ENCODE measurements at regions not wholly inside any gene's neighbourhood (a gene's known extent, or its start where the extent isn't known, plus 50 kb on each side); places are given as distances from the start of the nearest gene placed in this dataset.
A peak's percentile ranks its signal among the peaks of the same experiment; 100 is the strongest.
"Not testable (repeated sequence)": the region's sequence is repeated elsewhere in the genome, so short reads cannot be mapped to it uniquely, and the experiment has no call there.

- DNase-seq (ENCODE audit: low spot score), result not testable (repeated sequence)
Observed at GRCh38 chr7:55743454-55743717, 119.2 kb downstream of the SEPTIN14 start.

DNA sequence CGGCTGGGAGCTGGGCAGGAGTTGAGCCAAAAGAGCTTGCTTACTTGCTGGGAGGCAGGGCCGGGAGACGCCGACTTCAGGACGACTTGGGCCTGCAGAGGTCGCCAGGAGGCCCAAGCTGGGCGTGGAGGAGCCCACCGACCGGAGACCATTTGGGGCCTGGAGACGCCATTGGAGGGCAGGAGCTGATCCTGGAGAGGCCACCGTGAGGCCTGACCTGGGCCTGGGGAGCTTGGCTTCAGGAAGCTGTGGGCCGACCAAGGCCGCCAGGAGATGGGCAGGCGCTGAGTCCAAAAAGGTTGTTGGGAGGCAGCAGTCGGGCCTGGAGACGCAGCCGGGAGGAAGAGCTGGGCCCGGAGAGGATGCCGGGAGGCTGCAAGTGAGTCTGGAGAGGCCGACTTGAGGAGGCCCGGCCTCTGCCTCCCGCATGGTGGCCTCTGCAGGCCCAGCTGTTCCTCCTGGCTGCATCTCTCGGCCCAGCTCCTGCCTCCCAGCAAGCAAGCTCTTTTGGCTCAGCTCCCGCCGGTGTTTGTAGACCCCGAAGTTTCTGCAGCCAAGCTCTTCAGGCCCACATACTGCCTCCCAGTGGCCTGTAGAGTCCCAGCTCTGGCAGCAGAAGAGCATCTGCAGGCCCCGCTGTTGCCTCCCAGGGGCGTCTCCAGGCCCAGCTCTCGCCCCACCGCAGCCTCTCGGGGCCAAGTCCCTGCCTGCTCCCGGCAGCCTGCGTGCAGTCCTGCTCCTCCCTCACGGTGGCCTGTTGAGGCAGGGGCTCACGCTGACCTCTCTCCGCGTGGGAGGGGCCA, 119.7 kb downstream of the SEPTIN14 start:
- DNase-seq (ENCODE audit: low spot score), result not testable (repeated sequence)

DNA sequence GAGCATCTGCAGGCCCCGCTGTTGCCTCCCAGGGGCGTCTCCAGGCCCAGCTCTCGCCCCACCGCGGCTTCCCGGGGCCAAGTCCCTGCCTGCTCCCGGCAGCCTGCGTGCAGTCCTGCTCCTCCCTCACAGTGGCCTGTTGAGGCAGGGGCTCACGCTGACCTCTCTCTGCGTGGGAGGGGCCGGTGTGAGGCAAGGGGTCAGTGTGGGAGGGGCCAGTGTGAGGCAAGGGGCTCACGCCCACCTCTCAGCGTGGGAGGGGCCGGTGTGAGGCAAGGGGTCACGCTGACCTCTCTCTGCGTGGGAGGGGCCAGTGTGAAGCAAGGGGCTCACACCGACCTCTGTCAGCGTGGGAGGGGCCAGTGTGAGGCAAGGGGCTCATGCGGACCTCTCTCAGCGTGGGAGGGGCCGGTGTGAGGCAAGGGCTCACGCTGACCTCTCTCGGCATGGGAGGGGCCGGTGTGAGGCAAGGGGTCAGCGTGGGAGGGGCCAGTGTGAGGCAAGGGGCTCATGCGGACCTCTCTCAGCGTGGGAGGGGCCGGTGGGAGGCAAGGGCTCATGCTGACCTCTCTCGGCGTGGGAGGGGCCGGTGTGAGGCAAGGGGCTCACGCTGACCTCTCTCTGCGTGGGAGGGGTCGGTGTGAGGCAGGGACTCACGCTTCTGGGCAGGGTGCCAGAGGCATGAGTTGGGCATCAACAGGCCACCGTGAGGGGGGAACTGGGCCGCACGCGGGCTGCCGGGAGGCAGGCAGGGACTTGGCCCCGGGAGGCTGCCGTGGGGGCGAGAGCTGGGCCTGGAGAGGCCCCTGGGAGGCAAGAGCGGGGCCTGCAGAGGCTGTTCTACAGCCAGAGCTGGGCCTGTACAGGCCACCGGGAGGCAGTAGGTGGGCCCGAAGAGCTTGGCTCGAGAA, 120.6 kb downstream of the SEPTIN14 start:
- not testable (repeated sequence) for DNase-seq (ENCODE audit: low spot score)

DNA sequence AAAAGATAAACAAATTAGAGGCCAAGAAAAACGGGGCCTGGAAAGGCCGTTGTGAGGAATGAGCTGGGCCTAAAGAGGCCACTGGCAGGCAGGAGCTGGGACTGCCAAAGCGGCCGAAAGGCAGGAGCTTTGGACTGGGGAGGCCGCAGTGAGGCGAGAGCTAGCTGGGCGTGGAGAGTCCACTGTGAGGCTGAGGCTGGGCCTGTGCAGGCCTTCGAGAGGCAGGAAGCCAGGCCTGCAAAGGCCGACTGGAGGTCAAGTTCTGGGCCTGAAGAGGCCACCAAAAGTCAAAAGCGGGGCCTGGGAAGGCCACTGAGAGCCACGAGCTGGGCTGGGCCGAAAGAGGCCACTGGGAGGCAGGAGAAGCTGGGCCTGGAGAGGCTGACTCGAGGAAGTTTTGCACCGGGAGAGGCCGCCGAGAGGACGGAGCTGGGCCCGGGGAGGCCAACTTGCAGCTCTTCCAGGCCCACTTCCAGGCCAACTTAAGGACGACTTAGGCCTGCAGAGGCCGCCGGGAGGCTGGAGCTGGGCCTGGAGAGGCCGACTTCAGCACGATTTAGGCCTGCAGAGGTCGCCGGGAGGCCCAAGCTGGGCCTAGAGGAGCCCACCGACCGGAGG, 121.8 kb downstream of the SEPTIN14 start:
- DNase-seq (ENCODE audit: low spot score), result not testable (repeated sequence)

DNA sequence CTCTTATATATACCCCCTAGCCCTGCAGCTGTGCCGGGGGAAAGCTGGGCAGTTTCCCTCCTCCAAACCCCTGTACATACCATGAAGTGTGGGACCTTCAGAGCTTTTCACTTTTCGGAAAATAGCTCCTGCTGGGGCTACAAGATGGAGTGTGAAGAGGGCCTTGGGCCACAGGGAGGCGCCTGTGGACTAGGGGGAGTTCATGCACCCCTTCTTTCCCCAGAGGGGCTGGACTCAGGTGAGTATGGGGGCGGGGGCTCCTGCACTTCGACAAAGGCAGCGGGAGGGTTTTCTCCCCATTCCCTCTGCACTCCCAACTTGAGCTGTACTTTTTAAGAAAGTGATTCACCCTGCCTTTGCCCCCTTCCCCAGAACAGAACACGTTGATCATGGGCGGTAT, 122.5 kb downstream of the SEPTIN14 start:
- DNase-seq (ENCODE audit: low spot score), result not testable (repeated sequence)

- DNase-seq (ENCODE audit: low spot score), result peak; percentile 0
Observed at GRCh38 chr7:55736641-55737221, 125.8 kb downstream of the SEPTIN14 start.

DNA sequence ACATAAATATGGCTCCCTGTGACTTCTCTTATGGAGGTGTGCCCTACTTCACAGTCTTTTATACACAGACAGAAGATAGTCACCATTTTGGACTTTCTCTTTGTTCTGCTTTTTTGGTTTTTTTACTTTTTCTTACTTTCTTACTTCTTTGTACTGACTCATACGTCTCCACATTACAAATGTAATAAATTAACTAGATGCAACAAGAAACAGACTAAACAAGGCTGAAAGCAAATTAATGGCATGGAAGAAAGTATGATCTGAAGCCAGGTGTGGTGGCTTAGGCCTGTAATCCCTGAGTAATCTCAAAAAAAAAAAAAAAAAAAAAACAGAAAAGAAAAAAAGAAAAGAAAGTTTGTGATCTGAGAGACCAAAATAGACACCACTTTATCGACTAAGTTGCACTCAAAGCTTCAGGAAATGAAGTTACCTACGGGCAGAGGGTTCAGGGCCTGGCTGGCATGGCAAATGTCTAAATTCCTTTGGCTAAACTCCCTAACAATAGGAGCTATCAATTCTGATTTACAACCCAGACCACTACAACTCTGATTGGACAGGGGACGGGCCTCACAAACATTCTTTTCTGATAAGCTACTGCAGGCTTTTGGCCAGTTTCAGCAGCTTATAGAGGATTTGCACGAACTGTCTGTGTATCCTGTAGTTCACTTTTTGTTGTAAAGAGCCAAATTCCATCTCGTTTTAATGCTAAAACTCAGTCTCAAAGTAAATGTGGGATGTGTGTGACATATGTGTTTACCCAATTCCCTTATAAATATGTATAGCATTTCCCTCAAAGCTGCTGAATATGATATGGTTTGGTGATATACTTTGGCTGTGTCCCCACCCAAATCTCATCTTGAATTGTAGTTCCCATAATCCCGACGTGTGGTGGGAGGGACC, 129.1 kb downstream of the SEPTIN14 start:
- DNase-seq (ENCODE audit: low spot score), result peak; percentile 1

- DNase-seq (ENCODE audit: low spot score), result no peak
Observed at GRCh38 chr7:55731931-55732330, 130.6 kb downstream of the SEPTIN14 start.

DNA sequence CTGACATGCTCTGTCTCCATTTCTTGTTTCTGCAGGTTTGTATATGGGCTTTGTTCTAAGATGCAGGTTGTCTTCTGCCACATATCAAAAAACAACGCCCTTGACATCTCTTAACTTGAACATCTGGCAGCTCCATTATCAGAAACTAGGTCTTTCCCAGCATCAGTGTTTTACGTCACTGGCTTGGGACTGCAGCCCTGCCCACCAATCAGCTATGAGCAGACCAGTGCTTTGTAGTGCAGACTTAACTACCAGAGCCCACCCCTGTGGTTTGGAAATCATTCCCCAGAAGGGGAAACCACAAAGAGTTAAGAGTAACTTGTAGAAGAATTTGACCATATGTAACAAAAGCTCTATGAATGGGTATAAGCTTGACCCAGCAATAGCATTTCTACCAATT, 132.4 kb downstream of the SEPTIN14 start:
- DNase-seq (ENCODE audit: low spot score), result no peak

DNA sequence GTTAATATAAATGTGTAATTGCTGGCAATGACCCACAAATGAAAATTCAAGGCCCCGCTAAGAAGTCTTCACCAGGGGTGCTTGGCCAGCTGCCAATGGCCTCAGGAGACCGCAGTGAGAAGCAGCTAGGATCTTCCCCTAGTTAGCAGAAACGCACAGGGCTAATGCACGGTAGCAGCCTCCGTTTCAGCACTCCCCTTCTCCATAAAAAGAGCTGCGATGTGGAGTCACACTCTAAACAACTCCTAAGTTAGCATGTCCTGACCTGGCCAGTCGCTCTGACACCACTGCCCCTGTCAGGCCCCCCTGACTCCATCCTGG, 139.0 kb downstream of the SEPTIN14 start:
- peak; percentile 9 for DNase-seq (ENCODE audit: low spot score)

DNA sequence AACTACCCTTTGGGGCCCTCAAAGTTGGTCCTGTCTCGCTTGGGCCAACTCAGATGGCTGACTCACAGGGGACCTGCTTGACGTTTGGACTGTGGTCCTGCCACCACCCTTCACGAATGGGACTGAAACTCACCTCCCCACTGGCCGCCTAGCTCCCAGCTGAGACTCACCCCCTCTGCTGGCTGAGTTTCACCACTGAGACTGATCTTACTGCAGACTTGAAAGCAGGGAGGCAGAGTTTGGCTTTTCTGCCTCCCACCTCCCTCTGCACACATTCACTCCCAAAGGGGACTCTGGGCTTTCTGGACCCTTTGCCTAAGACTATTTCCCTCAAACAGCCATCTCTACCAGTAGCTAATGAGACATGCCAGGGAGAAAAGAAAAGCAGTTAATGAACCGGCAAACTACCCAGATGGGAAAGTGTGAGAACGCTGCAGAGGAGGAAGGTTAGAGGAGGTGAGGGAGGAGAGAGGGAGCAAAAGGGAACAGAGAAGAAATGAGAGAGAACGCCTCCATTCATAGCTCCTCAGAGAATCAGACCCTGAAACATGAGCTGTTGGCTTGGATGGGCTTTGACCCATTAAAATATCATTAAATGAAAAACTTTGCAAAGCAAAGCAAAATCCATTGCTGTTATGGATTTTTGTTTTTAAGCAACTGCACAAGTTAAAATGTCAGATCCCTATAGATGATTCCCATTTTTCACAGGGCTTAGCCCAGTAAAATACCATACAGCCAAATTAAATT, 139.5 kb downstream of the SEPTIN14 start:
- DNase-seq (ENCODE audit: low spot score), result peak; percentile 0

- DNase-seq (ENCODE audit: low spot score), result not testable (repeated sequence)
Observed at GRCh38 chr7:55721004-55721403, 141.5 kb downstream of the SEPTIN14 start.

DNA sequence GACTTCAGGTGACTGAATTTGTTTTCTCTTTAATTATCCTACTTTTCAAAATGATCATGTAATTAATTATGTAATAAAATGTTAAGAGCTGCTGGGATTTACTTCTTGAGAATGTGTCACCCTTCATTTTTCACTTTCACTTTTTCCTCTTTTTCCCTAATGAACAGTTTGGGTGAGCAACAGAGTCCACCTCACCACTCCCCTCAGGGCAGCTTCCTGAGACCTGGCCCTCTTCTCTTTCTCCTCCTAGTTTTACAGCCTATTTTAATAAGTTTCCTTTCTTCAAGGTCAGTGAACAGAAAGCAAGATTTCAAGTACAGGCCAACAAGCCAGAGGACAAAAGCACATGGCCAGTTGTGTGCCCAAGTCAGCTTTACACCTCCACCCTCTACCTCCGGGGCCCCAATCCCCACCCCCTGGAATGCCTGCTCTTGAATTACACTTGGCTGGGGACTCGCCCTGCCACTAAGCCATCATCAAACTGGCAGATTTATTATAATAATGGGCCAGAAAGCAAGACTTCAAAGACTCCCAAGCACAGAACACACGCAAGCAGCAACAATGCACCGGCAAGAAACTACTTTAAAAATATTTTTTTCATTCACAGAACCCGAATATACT, 143.1 kb upstream of the VOPP1 start:
- DNase-seq (ENCODE audit: low spot score), result not testable (repeated sequence)

GRCh38 chr7:55714370-55714769, 142.1 kb upstream of the VOPP1 start:
- not testable (repeated sequence) for DNase-seq (ENCODE audit: low spot score)

DNA sequence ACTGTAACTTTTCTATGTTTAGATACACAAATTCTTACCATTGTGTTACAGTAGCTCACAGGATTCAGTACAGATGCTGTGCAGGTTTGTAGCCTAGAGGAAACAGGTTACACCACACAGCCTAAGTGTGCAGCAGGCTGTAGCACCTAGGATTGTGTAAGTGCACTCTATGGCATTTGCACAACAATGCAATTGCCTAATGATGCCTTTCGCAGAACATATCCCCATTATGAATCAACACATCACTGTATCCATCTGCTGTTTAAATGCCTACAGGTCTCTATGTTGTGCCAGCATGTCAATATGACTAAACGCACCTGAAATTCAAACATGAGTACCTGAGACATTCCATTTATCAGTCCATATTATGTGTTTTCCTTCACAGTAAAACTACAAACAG, 138.0 kb upstream of the VOPP1 start:
- not testable (repeated sequence) for DNase-seq (ENCODE audit: low spot score)

- DNase-seq (ENCODE audit: low spot score), result not testable (repeated sequence)
Observed at GRCh38 chr7:55708028-55708427, 135.7 kb upstream of the VOPP1 start.

GRCh38 chr7:55707410-55707809, 135.1 kb upstream of the VOPP1 start:
- not testable (repeated sequence) for DNase-seq (ENCODE audit: low spot score)

DNA sequence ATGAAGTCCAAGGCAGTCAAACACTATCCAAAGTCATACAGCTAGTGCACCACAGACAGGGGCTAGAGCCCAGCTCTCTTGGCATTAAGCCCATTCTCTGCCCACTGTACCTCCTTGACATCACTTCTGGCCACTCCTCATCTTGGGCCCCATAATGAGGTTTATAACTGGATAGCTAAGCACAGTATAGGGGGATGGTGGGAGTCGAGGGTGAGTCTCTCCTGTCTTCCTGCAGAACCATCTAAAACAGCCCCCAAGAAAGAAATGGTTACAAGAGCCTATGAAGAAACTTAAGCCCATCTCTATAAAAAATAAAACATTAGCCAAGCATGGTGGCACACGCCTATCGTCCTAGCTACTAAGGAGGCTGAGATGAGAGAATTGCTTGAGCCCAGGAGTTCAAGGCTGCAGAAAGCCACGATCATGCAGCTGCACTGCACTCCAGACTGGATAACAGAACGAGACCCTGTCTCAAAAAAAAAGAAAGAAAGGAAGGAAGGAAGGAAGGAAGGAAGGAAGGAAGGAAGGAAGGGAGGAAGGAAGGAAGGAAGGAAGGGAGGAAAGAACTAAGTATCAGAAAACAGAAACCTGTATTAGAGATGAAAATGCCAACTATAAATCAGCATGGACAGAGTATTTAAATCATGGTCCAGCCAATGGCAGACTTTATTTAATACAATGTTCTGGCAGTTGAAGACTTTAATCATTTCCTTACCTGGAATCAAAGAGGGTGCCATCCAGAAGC, 134.3 kb upstream of the VOPP1 start:
- not testable (repeated sequence) for DNase-seq (ENCODE audit: low spot score)

- DNase-seq (ENCODE audit: low spot score), result not testable (repeated sequence)
Observed at GRCh38 chr7:55705728-55706450, 133.6 kb upstream of the VOPP1 start.

Measured in D341Med (cell line).